GM12878 (cell line): ENCODE measurements at regions not wholly inside any gene's neighbourhood (a gene's known extent, or its start where the extent isn't known, plus 50 kb on each side); places are given as distances from the start of the nearest gene placed in this dataset.

Experiments
- ATAC-seq: fragments of 200-7000 bp; cut with Tn5 transposase; 3 replicates; pipeline ENCODE4 v1.9.1; 2020; ENCODE audit warnings: mild to moderate bottlenecking, moderate library complexity
- BruUV-seq: library from RNA; stranded (reverse); fragments of 400-500 nt; replicated peaks from 2 replicates; lab custom pipeline; 2021; lab: Mats Ljungman, UMichigan
- CTCF ChIA-PET: fragments of 300-600 bp; sonication (Branson Sonifier 250); formaldehyde crosslinking; extraction: SDS; loops from one replicate; lab custom pipeline; 2021; ENCODE audit warnings: inconsistent platforms; lab: Yijun Ruan, JAX
- POLR2A ChIA-PET: fragments of 350-600 bp; formaldehyde crosslinking; extraction: SDS; loops from one replicate; lab custom pipeline; 2021; ENCODE audit warnings: inconsistent platforms; lab: Charles Lee
- RAD21 ChIA-PET: fragments of 300-600 bp; sonication (Branson Sonifier 250); formaldehyde crosslinking; loops from one replicate; lab custom pipeline; 2023; ENCODE audit warnings: antibody characterized with exemption; ENCODE audit not compliant: unreplicated experiment; lab: Charles Lee
- SMC1A ChIA-PET: fragments of 300-600 bp; sonication (Branson Sonifier 250); formaldehyde crosslinking; loops from one replicate; lab custom pipeline; 2023; ENCODE audit not compliant: unreplicated experiment, uncharacterized antibody; lab: Charles Lee
- DNase-seq: peaks from one replicate; pipeline ENCODE4 v3.0.0-alpha.2; 2011; ENCODE audit warnings: low read depth, low spot score
- FAIRE-seq: peaks from 3 replicates; lab custom pipeline; 2011; peaks lifted over from hg19 to GRCh38; lab: Jason Lieb, UNC
- H2AFZ ChIP-seq: 2 replicates; pipeline ENCODE4 v1.6.0; 2011; ENCODE audit warnings: low read depth, low read length, control low read depth; ENCODE audit not compliant: control insufficient read depth
- H3K27ac ChIP-seq: 2 replicates; pipeline ENCODE4 v1.5.1; 2011; ENCODE audit warnings: control low read depth; ENCODE audit not compliant: control insufficient read depth, insufficient read depth
- H3K27me3 ChIP-seq, 2 experiments: replicated peaks in 1 of 2; 2 replicates each; pipeline versions ENCODE4 v1.6.0 to v1.6.1; 2011; ENCODE audit warnings: low read length in 1 of 2; ENCODE audit not compliant: control insufficient read depth in 2 of 2, insufficient read depth in 2 of 2
- H3K36me3 ChIP-seq, 2 experiments: 2 replicates each; pipeline ENCODE4 v1.5.1; 2011; ENCODE audit warnings: low read length in 1 of 2; ENCODE audit not compliant: control insufficient read depth in 2 of 2, insufficient read depth in 2 of 2
- H3K4me1 ChIP-seq: 2 replicates; pipeline ENCODE4 v1.6.1; 2011; ENCODE audit warnings: mild to moderate bottlenecking, low read length, moderate library complexity, mixed read lengths; ENCODE audit not compliant: control insufficient read depth, insufficient read depth
- H3K4me2 ChIP-seq: 2 replicates; pipeline ENCODE4 v1.6.0; 2011; ENCODE audit warnings: control low read depth; ENCODE audit not compliant: control insufficient read depth, insufficient read depth
- H3K4me3 ChIP-seq: fragments of 200-600 bp; sonication (generic); 2 replicates; pipeline ENCODE4 v1.5.1; 2016
- H3K79me2 ChIP-seq: 2 replicates; pipeline ENCODE4 v1.6.0; 2011; ENCODE audit warnings: low read length; ENCODE audit not compliant: control insufficient read depth, insufficient read depth
- H3K9ac ChIP-seq: 2 replicates; pipeline ENCODE4 v1.8.0; 2011; ENCODE audit warnings: low read length, control low read depth, mixed read lengths; ENCODE audit not compliant: control insufficient read depth, insufficient read depth
- H3K9me3 ChIP-seq: replicated peaks from 3 replicates; pipeline ENCODE4 v1.5.1; 2011; ENCODE audit warnings: mild to moderate bottlenecking, low read length; ENCODE audit not compliant: control insufficient read depth, insufficient read depth
- H4K20me1 ChIP-seq: 2 replicates; pipeline ENCODE4 v1.6.0; 2011; ENCODE audit not compliant: control insufficient read depth, insufficient read depth
- LARP7 ChIP-seq: fragments of 450-650 bp; IDR thresholded peaks from 2 replicates; pipeline ENCODE4 v1.6.1; 2017; ENCODE audit warnings: mild to moderate bottlenecking
- RAD21 ChIP-seq: IDR thresholded peaks from 2 replicates; pipeline ENCODE4 v1.6.1; 2011; ENCODE audit warnings: mild to moderate bottlenecking, low read depth, low read length, moderate library complexity; ENCODE audit not compliant: insufficient read depth
- ZNF207 ChIP-seq: fragments of 450-650 bp; IDR thresholded peaks from 2 replicates; pipeline ENCODE4 v1.6.1; 2014; ENCODE audit warnings: antibody characterized with exemption, mild to moderate bottlenecking, borderline replicate concordance
- WGBS: methylation state at CpG from one replicate; pipeline ENCODE4 v1.1.6; 2016; ENCODE audit warnings: low lambda C conversion rate; ENCODE audit not compliant: insufficient replicate concordance, insufficient coverage; ENCODE audit errors: missing lambda C conversion rate; 5-methylcytosine and 5-hydroxymethylcytosine counted together
- in situ Hi-C: fragments of 300-500 bp; cut with MboI; formaldehyde crosslinking; loops from 9 replicates; pipeline ENCODE4 v1.14.3; 2018; ENCODE audit warnings: mixed read lengths
- intact Hi-C: fragments of 100-400 bp; cut with micrococcal nuclease; formaldehyde crosslinking; loops from one replicate; pipeline ENCODE4 v1.14.2; 2022; ENCODE audit not compliant: unreplicated experiment
- TF ChIP-seq, protein P1 (sequence below): fragments of 450-650 bp; formaldehyde crosslinking; IDR thresholded peaks from 2 replicates; pipeline ENCODE4 v1.4.0; 2022; ENCODE audit warnings: mild to moderate bottlenecking, moderate library complexity
- TF ChIP-seq, protein P2 (sequence below): IDR thresholded peaks from 2 replicates; pipeline ENCODE4 v1.6.1; 2012; ENCODE audit warnings: low read depth, low read length, improper control_type of control experiment
- TF ChIP-seq, protein P3 (sequence below): IDR thresholded peaks from 2 replicates; pipeline ENCODE4 v1.6.1; 2011; ENCODE audit warnings: borderline replicate concordance, low read depth, mild to moderate bottlenecking, moderate library complexity, low read length; ENCODE audit not compliant: insufficient read depth, poor library complexity, severe bottlenecking

DNA sequence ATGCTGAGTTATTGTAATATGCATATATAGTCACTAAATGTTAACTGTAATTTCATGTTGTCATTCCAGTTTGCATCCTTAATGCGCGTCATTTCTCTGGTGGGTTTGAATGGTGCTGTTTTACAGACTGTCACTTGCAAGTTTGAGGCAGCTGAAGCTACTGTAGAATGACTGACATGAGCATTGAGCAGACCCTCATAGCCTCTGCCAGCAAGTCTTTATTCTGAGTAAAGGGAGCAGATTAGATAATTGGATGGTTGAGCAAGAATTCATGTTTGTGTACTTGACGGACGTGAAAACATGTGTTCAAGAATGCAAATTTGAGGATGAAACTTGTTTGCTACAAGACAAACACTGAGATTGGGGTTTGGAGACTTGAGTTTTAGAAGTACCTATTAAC lies 854.8 kb upstream of the KLHL29 start:
- intact Hi-C loops, result no loop called here
- in situ Hi-C loops, result no loop called here
- no peaks in the 10 kb centered on the region for H3K4me1 ChIP-seq
- H3K79me2 ChIP-seq, result no peaks in the 10 kb centered on the region
- WGBS, result 63% methylated on average over 4 of the region's 4 CpGs
- no peaks in the 10 kb centered on the region for H3K36me3 ChIP-seq
- BruUV-seq, result no TSS peak
- FAIRE-seq, result no peak
- no peaks in the 10 kb centered on the region for H4K20me1 ChIP-seq
- TF ChIP-seq, protein P1, sequence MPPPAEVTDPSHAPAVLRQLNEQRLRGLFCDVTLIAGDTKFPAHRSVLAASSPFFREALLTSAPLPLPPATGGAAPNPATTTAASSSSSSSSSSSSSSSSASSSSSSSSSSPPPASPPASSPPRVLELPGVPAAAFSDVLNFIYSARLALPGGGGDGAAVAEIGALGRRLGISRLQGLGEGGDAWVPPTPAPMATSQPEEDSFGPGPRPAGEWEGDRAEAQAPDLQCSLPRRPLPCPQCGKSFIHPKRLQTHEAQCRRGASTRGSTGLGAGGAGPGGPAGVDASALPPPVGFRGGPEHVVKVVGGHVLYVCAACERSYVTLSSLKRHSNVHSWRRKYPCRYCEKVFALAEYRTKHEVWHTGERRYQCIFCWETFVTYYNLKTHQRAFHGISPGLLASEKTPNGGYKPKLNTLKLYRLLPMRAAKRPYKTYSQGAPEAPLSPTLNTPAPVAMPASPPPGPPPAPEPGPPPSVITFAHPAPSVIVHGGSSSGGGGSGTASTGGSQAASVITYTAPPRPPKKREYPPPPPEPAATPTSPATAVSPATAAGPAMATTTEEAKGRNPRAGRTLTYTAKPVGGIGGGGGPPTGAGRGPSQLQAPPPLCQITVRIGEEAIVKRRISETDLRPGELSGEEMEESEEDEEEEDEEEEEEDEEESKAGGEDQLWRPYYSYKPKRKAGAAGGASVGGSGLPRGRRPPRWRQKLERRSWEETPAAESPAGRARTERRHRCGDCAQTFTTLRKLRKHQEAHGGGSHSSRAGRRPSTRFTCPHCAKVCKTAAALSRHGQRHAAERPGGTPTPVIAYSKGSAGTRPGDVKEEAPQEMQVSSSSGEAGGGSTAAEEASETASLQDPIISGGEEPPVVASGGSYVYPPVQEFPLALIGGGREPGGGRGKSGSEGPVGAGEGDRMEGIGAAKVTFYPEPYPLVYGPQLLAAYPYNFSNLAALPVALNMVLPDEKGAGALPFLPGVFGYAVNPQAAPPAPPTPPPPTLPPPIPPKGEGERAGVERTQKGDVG, result no peak
- TF ChIP-seq, protein P2, sequence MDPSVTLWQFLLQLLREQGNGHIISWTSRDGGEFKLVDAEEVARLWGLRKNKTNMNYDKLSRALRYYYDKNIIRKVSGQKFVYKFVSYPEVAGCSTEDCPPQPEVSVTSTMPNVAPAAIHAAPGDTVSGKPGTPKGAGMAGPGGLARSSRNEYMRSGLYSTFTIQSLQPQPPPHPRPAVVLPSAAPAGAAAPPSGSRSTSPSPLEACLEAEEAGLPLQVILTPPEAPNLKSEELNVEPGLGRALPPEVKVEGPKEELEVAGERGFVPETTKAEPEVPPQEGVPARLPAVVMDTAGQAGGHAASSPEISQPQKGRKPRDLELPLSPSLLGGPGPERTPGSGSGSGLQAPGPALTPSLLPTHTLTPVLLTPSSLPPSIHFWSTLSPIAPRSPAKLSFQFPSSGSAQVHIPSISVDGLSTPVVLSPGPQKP, result no peak
- TF ChIP-seq, protein P3, sequence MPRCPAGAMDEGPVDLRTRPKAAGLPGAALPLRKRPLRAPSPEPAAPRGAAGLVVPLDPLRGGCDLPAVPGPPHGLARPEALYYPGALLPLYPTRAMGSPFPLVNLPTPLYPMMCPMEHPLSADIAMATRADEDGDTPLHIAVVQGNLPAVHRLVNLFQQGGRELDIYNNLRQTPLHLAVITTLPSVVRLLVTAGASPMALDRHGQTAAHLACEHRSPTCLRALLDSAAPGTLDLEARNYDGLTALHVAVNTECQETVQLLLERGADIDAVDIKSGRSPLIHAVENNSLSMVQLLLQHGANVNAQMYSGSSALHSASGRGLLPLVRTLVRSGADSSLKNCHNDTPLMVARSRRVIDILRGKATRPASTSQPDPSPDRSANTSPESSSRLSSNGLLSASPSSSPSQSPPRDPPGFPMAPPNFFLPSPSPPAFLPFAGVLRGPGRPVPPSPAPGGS, result no peak
- TF ChIP-seq ZNF207, result no peak
- TF ChIP-seq LARP7, result no peak
- no peak for TF ChIP-seq RAD21
- CTCF ChIA-PET, result no interaction called here
- no peaks in the 10 kb centered on the region for H3K9me3 ChIP-seq
- H3K4me3 ChIP-seq, result no peak overlapping the region
- no peak overlapping the region for H3K27ac ChIP-seq
- H3K27me3 ChIP-seq, result no peaks in the 10 kb centered on the region
- POLR2A ChIA-PET, result no interaction called here
- no peak overlapping the region for H3K4me2 ChIP-seq
- DNase-seq, result no peak
- SMC1A ChIA-PET, result interaction anchor here (1.4 kb wide), 1 partner anchor 14 kb away, joined by 4 read pairs; no protein-coding TSS in a partner anchor
- no peak overlapping the region for H3K9ac ChIP-seq
- RAD21 ChIA-PET, result no interaction called here
- H2AFZ ChIP-seq, result no peak overlapping the region
- no peak for ATAC-seq
